ENCODE measurements at regions not wholly inside any gene's neighbourhood (a gene's known extent, or its start where the extent isn't known, plus 50 kb on each side); places are given as distances from the start of the nearest gene placed in this dataset.

GRCh38 chr4:14926368-14926767, 75.9 kb upstream of the CPEB2 start:
- DNase-seq: no peak
- no peaks in the 10 kb centered on the region for H3K9me3 ChIP-seq
- H3K27me3 ChIP-seq: no peaks in the 10 kb centered on the region
- H3K36me3 ChIP-seq: no peaks in the 10 kb centered on the region
- no peak overlapping the region for H3K4me3 ChIP-seq

- DNase-seq: no peak
Measured at GRCh38 chr4:14928035-14928434, 74.2 kb upstream of the CPEB2 start.

GRCh38 chr4:14929669-14930068, 72.6 kb upstream of the CPEB2 start:
- H3K27me3 ChIP-seq: no peaks in the 10 kb centered on the region
- no peak for DNase-seq
- H3K9me3 ChIP-seq: no peaks in the 10 kb centered on the region
- no peak overlapping the region for H3K4me3 ChIP-seq
- H3K36me3 ChIP-seq: no peaks in the 10 kb centered on the region

More at GRCh38 chr4:14928035-14928434, 74.2 kb upstream of the CPEB2 start:
- H3K36me3 ChIP-seq: no peaks in the 10 kb centered on the region
- no peaks in the 10 kb centered on the region for H3K9me3 ChIP-seq
- H3K27me3 ChIP-seq: no peaks in the 10 kb centered on the region
- H3K4me3 ChIP-seq: no peak overlapping the region

- no peak for DNase-seq
- Histone ChIP-seq H3K27me3 (no peaks in the 10 kb centered on the region), H3K9me3 (no peaks in the 10 kb centered on the region), H3K36me3 (no peaks in the 10 kb centered on the region), H3K4me3 (no peak overlapping the region)
Measured at GRCh38 chr4:14934704-14935390, 67.4 kb upstream of the CPEB2 start.

- DNase-seq: no peak
- Histone ChIP-seq H3K9me3 (no peaks in the 10 kb centered on the region), H3K27me3 (no peaks in the 10 kb centered on the region), H3K36me3 (no peaks in the 10 kb centered on the region), H3K4me3 (no peak overlapping the region)
Measured at GRCh38 chr4:14943749-14944148, 58.5 kb upstream of the CPEB2 start.

GRCh38 chr4:14952352-14952751, 49.9 kb upstream of the CPEB2 start:
- Histone ChIP-seq H3K36me3 (no peaks in the 10 kb centered on the region), H3K9me3 (no peaks in the 10 kb centered on the region), H3K4me3 (no peak overlapping the region), H3K27me3 (no peaks in the 10 kb centered on the region)
- DNase-seq: no peak
